ENCODE measurements at regions not wholly inside any gene's neighbourhood (a gene's known extent, or its start where the extent isn't known, plus 50 kb on each side); places are given as distances from the start of the nearest gene placed in this dataset.

GRCh38 chr4:8932884-8933283 is 61.2 kb upstream of the HMX1 start:
- no peak for TF ChIP-seq CTCF (IDR thresholded peaks at IDR 0.05)
- Mint-ChIP-seq H3K4me3 (no peak overlapping the region), H3K4me1 (ENCODE audit: low read depth) (no peaks in the 10 kb centered on the region), H3K27ac (no peak overlapping the region), H3K9me3 (peaks cover 27% of the 10 kb centered on the region; the same call in 1 of the 2 replicates), H3K36me3 (ENCODE audit: low read depth) (no peaks in the 10 kb centered on the region), H3K27me3 (ENCODE audit: insufficient read depth) (peaks cover 3% of the 10 kb centered on the region; the same call in 1 of the 2 replicates)
- no peak for DNase-seq

GRCh38 chr4:8928074-8928473 is 56.4 kb upstream of the HMX1 start:
- no peak for TF ChIP-seq CTCF (IDR thresholded peaks at IDR 0.05)
- Mint-ChIP-seq H3K27ac (no peak overlapping the region), H3K4me3 (no peak overlapping the region), H3K4me1 (ENCODE audit: low read depth) (no peaks in the 10 kb centered on the region), H3K36me3 (ENCODE audit: low read depth) (no peaks in the 10 kb centered on the region), H3K9me3 (peaks cover 5% of the 10 kb centered on the region; the same call in 1 of the 2 replicates), H3K27me3 (ENCODE audit: insufficient read depth) (peaks cover 2% of the 10 kb centered on the region; the same call in 1 of the 2 replicates)
- DNase-seq: no peak

GRCh38 chr4:8922481-8922880 is 50.8 kb upstream of the HMX1 start:
- Mint-ChIP-seq H3K4me1 (ENCODE audit: low read depth) (no peaks in the 10 kb centered on the region), H3K4me3 (no peak overlapping the region), H3K36me3 (ENCODE audit: low read depth) (no peaks in the 10 kb centered on the region), H3K27ac (no peak overlapping the region), H3K9me3 (peaks cover 7% of the 10 kb centered on the region; the same call in 1 of the 2 replicates), H3K27me3 (ENCODE audit: insufficient read depth) (peaks cover 15% of the 10 kb centered on the region)
- DNase-seq: no peak
- no peak for TF ChIP-seq CTCF (IDR thresholded peaks at IDR 0.05)

- DNase-seq: no peak
- H3K27ac Mint-ChIP-seq: no peak overlapping the region
- peaks cover 15% of the 10 kb centered on the region for H3K27me3 Mint-ChIP-seq (ENCODE audit: insufficient read depth)
- TF ChIP-seq CTCF (IDR thresholded peaks at IDR 0.05): no peak
- H3K36me3 Mint-ChIP-seq (ENCODE audit: low read depth): no peaks in the 10 kb centered on the region
- H3K4me3 Mint-ChIP-seq: no peak overlapping the region
- H3K9me3 Mint-ChIP-seq: peaks cover 7% of the 10 kb centered on the region; the same call in 1 of the 2 replicates
- no peaks in the 10 kb centered on the region for H3K4me1 Mint-ChIP-seq (ENCODE audit: low read depth)
These were observed 49.8 kb upstream of the HMX1 start for GRCh38 chr4:8921465-8921864.

All from HFFc6 (cell line).